GM19324 (cell line): ENCODE measurements at regions not wholly inside any gene's neighbourhood (a gene's known extent, or its start where the extent isn't known, plus 50 kb on each side); places are given as distances from the start of the nearest gene placed in this dataset.
"Not testable (repeated sequence)": the region's sequence is repeated elsewhere in the genome, so short reads cannot be mapped to it uniquely, and the experiment has no call there.

Source experiments
- ATAC-seq: cut with Tn5 transposase; IDR thresholded peaks from one replicate; pipeline ENCODE4 v1.9.1; 2021; ENCODE audit warnings: mild to moderate bottlenecking, moderate library complexity; ENCODE audit not compliant: unreplicated experiment, low FRiP score

DNA sequence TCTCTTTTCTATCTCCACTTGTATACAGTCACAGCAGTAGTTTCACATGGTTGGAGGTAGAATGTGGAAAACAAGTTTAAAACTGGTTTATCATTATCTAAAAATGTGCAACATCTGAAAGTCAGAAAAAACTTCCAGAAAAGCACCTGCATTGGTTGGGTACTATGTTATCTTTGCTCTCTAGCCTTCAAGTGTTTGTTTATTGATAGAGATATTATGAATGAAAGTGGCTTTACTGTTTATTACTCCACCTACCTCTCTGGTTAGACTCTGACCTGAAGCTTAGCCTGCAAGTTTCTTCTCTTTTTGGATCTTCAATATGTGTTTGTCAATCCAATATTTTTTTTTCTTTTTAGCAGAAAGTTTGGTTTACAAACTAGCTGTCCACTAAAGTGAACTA lies 2161.4 kb upstream of the RAG2 start:
- no peak for ATAC-seq

GRCh38 chr11:38756537-38756936 lies 2158.5 kb upstream of the RAG2 start:
- ATAC-seq, result no peak

GRCh38 chr11:38751421-38751820 lies 2153.4 kb upstream of the RAG2 start:
- ATAC-seq, result no peak

GRCh38 chr11:38746516-38746915 lies 2148.5 kb upstream of the RAG2 start:
- not testable (repeated sequence) for ATAC-seq

- ATAC-seq, result no peak
Measured at GRCh38 chr11:38723361-38723760, 2125.3 kb upstream of the RAG2 start.

DNA sequence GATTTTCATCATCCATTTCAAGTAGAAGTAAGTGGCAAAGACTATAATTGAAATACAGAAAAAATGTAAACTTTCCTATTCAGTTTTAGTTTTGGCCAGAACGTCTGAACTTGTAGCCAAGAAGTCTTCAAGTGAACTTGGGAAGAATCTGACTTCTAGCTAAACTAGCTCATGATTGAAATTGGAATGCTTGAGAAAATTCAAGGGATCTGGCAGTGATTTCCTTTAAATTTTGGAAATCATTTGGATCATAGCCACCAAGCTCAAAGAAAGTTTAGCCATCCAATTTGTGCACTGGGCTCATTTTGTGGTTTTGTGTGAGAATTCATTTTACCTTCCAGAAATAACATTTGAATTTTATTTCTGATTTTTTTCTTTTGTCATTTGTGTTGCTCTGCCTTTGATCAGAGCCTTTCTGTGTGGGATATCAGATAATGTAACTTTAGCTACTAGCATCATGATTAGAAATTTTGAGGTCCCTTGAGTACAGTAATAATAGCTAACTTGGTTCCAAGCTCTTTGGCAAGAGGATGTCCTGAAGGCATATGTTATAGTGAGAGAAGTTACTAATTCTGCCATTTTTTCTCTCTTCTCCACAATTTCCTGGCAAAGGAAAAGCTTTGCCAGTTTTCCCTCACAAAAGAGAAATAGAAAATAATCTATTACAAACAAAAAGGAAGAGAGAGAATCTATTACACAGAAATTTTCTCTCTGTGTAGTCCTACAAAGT lies 2123.7 kb upstream of the RAG2 start:
- no peak for ATAC-seq

GRCh38 chr11:38718659-38719058 lies 2120.6 kb upstream of the RAG2 start:
- ATAC-seq, result no peak

DNA sequence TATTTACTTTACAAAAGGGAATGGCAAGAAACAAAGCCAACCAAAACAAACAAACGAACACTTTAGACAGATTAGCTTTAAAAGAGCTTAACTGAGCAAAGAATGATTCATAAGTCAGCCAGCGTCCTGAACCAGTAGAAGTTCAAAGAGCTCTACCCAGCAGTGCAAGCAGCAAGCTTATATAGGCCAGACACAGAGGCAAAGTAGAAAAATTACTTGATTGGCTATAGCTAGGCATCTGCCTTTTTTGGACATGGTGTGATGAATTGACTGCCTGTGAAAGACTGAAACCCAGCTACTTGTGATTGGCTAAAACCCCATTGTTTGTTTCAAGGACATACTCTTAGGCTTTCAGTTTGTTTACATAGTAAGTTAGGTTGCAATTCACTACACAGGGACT lies 2120.0 kb upstream of the RAG2 start:
- ATAC-seq, result no peak

- ATAC-seq, result no peak
Measured at GRCh38 chr11:38711110-38711509, 2113.1 kb upstream of the RAG2 start.

DNA sequence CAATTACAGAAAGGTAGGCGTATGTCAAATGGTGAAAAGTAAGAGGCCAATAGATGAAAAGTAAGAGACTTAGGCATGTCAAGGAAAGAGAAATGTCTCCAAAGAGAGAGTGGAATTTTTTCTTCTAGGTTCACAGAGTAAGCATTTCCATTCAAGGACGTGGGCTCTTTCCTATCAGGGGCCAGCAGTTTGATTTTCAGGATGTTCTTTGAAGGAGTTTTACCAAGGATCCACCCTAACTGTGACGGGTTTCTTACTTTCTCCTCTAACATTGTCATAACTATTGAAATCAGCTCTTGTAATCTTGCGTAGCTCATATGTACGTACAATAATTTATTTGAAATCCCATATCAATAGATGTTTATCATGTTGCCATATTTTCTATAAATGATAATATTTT lies 2112.2 kb upstream of the RAG2 start:
- ATAC-seq, result no peak

DNA sequence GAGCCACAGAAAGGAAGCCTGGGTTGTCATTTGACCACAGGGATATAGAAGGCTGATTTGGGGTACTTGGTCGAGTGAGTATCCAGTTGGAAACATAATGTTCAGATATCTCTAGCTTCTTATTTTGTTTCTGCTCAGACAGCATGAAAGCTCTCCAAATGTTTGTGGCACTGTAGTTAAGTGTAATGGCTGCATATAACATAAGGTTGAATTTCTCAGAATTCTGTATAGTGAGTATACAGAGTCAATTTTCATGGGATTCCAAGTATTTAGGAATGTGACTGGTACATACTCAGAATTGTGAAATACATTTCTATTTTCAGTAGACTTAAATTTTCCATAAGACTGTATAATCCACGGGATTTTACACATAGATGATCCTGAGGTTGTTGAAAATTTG lies 2102.1 kb upstream of the RAG2 start:
- no peak for ATAC-seq

DNA sequence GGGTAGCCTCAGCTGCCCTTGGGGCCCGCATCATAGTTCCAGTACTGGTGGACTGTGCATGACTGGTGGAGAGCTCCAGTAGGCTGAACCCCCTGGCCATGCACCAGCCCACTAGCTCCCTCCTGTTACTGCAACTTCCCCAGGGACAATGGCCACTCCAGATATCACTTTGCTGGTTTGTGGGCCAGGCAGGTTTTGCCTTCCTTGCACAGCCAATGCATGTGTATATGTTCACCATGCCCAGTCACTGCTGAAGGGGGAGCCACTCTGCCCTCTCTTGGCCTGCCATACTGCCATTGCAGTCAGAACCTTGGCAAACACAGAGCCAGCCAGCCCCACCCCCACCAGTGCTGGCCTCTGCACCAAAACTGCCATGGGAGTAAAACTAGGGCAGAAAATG lies 2095.3 kb upstream of the RAG2 start:
- no peak for ATAC-seq

DNA sequence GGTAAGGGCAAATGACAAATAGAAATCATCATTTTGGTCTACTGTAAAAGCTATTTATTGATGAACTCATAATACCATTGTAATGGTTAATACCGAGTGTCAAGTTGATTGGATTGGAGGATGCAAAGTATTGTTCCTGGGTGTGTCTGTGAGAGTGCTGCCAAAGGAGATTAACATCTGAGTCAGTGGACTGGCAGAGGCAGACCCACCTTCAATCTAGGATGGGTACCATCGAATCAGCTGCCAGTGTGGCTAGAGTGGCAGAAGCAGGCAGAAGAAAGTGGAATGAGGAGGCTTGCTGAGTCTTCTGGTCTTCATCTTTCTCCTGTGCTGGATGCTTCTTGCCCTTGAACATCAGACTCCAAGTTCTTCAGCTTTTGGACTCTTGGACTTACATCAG lies 2092.2 kb upstream of the RAG2 start:
- ATAC-seq, result not testable (repeated sequence)

- no peak for ATAC-seq
Measured at GRCh38 chr11:38687008-38687407, 2089.0 kb upstream of the RAG2 start.

DNA sequence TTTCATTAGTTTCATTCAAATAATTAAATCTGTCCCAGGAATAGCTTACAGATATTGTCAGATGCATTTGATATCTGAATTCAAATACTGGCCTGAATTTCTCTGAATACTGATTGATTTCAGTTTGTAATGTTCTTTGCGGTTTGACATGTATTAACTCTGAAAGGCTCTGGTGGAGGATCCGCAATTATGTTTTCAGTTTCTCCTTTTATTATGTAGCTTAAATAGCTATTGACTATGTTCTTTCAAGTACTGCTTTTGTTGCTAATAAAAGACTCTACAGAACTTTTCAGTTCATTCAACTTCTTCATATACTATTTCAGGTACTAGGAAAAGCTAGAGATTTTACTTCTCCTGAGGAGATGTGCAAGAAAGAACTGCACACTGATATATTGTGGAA lies 2085.4 kb upstream of the RAG2 start:
- no peak for ATAC-seq

GRCh38 chr11:38680746-38681145 lies 2082.7 kb upstream of the RAG2 start:
- no peak for ATAC-seq

- no peak for ATAC-seq
Measured at GRCh38 chr11:38680166-38680565, 2082.1 kb upstream of the RAG2 start.

GRCh38 chr11:38672445-38672844 lies 2074.4 kb upstream of the RAG2 start:
- ATAC-seq, result no peak

GRCh38 chr11:38667359-38667758 lies 2069.3 kb upstream of the RAG2 start:
- no peak for ATAC-seq

- no peak for ATAC-seq
Measured at GRCh38 chr11:38648604-38649003, 2050.6 kb upstream of the RAG2 start.

DNA sequence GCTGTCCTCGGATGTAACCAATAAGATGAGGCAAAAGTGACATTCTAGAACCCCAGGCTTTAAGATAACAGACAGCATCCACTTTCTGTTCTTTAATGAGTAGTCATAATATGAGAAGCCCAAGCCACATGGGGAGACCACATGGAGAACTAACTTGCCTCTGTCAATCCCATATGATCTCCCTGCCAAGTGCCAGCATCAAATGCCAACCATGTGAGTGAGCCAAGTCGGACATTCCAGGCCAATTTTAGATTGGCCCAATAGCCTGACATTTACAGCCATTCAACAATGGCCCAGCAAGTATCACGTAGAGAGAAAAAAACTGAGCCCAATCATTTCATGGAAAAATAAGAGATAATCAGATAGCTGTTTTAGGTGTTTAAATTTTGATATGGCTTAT lies 2048.3 kb upstream of the RAG2 start:
- no peak for ATAC-seq

DNA sequence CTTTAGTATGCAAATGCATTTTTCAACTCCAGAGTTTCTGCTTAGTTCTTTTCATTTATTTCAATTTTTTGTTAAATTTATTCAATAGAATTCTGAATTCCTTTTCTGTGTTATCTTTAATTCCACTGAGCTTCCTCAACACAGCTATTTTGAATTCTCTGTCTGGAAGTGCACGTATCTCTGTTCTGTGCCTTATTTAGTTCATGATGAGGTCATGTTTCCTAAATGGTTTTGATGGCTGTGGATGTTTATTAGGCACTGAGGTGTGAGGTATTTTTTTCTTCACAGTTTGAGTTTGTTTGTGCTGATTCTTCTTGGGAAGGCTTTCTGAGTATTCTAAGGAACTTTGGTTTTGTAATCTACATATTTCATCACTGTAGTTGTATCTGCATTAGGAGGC lies 2042.8 kb upstream of the RAG2 start:
- no peak for ATAC-seq

DNA sequence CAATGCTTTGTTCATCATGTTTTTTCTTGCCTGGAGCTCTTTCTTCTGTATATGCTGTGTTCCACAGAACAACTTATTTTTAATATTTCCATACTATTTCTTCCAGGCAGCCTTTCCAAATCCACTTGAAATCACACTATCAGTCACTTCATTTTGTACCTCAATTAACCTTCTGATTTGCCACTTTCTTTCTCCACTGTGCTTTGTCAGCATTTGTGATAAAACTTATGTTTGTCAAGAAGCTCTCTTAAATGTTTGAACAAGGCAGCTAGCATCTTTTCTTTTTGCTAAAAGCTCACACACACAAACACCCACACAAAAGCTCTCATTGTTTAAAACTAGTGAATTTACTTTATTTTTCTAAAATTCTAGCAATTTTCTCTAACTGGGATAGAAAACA lies 2014.7 kb upstream of the RAG2 start:
- ATAC-seq, result no peak
